Fibroblast of mammary gland (primary cell): ENCODE measurements at regions not wholly inside any gene's neighbourhood (a gene's known extent, or its start where the extent isn't known, plus 50 kb on each side); places are given as distances from the start of the nearest gene placed in this dataset.

Source experiments
- DNase-seq: peaks from one replicate; pipeline ENCODE4 v3.0.0-alpha.2; 2010; ENCODE audit warnings: low read depth
- H3K4me3 ChIP-seq: 2 replicates; pipeline ENCODE4 v1.5.1; 2011; ENCODE audit warnings: low read depth, mild to moderate bottlenecking, low read length, moderate library complexity; ENCODE audit not compliant: control insufficient read depth
- CTCF ChIP-seq: conservative IDR thresholded peaks from 2 replicates; pipeline ENCODE4 v1.5.1; 2011; ENCODE audit warnings: low read depth, low read length, inconsistent platforms; ENCODE audit not compliant: control insufficient read depth, insufficient read depth

- no peak overlapping the region for H3K4me3 ChIP-seq
- DNase-seq, result no peak
- TF ChIP-seq CTCF, result no peak
Measured at GRCh38 chr14:36048667-36049066, 127.9 kb downstream of the PTCSC3 start.

DNA sequence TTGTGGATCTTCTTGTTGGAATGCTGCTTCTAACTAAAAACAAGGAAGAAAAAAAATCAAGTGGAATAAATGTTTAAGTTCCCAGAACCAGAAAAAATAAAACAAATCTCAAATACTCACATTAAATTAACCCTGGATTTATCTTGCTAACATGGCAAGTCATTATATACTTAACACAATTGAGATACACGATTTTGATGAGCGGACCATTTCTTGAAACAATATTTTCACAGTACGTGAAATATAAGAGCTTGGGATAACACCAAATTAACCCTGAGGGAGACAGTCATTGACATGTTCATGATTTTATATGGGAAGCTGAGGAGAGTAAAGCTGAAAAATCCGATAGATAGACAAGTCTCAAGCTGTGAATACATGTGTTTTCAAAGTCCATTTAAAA lies 128.6 kb downstream of the PTCSC3 start:
- DNase-seq, result no peak
- no peak overlapping the region for H3K4me3 ChIP-seq
- TF ChIP-seq CTCF, result no peak

GRCh38 chr14:36035675-36036074 lies 140.8 kb downstream of the PTCSC3 start:
- no peak for TF ChIP-seq CTCF
- no peak for DNase-seq
- H3K4me3 ChIP-seq, result no peak overlapping the region

DNA sequence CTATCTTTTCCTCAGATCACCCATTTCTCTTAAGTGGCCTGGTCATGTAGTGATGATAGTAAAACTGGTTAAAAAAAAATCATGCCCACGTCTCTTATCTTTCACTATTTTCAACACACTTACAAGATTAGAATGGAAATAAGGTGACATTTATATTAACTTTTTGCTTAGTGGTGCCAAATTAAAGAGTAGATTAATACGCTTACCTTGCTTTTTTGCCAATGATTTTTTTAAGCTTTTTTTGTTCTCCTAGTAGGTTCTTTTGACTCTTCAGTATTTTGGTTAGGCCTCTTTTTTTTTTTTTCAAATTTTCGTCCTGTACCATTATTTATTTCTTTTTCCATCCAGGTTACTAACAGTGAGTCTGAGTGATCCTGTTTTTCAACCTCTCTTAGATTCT lies 147.9 kb downstream of the PTCSC3 start:
- no peak overlapping the region for H3K4me3 ChIP-seq
- TF ChIP-seq CTCF, result no peak
- no peak for DNase-seq

- DNase-seq, result no peak
- TF ChIP-seq CTCF, result no peak
- H3K4me3 ChIP-seq, result no peak overlapping the region
Measured at GRCh38 chr14:36028218-36028617, 148.3 kb downstream of the PTCSC3 start.

DNA sequence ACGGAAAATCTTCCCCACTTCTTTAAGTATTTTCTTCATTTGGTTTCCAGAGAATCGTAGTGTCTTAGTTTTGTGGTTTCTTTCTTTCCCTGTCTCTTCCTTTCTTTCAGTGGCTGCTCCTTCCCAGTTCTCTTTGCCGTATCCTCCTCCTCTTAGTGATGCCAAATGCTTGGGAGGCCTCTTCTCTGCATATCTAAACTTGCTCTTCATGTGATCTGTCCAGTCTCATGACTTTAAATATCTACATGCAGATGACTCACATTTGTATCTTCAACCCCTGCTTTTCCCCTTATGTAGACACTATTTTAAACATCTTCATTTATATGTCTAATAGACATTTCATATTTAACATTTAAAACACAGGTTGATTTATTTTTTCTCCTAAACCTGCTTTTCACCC lies 149.2 kb downstream of the PTCSC3 start:
- DNase-seq, result no peak
- TF ChIP-seq CTCF, result no peak
- no peak overlapping the region for H3K4me3 ChIP-seq

DNA sequence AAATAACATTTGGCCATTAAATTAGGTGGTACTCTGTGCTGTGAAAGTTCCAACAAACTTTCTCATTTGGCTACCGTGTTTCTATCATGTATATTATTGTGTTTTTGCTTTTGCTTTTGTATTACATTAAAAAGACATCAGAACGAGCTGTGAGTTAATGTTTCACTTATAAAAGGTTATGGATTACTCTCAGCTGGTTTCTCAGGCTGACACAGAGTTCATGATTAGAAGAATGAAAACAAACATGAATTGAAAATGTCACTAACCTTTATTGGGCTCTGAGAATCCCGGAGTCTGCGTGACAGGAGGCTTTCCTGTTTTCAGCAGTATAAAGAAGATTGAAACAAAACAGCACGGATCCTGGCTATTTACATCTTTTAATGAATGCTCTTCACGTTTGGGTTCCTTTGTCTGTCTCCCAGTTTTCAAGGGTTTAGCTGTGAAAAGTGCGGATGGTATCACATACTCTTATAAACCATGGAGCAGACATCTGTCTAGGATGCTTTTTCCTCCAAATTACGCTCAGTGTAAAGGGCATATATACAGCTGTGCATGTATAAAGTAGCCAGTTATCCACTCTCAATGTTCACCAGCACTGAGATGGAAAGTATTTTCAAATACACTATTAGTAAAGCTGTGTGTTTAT lies 153.6 kb downstream of the PTCSC3 start:
- H3K4me3 ChIP-seq, result no peak overlapping the region
- no peak for TF ChIP-seq CTCF
- no peak for DNase-seq
